Suppressor macrophage (primary cell): ENCODE measurements at regions not wholly inside any gene's neighbourhood (a gene's known extent, or its start where the extent isn't known, plus 50 kb on each side); places are given as distances from the start of the nearest gene placed in this dataset.
"Not testable (repeated sequence)": the region's sequence is repeated elsewhere in the genome, so short reads cannot be mapped to it uniquely, and the experiment has no call there.

ENCODE experiments used
- DNase-seq, 4 experiments: peaks; one replicate each; pipeline ENCODE4 v3.0.0-alpha.2; 2020 to 2022

GRCh38 chr4:170398218-170398617 lies 308.5 kb upstream of the AADAT start:
- DNase-seq, result no peak

- no peak for DNase-seq
These were observed 306.0 kb upstream of the AADAT start for GRCh38 chr4:170395773-170396172.

GRCh38 chr4:170391066-170391740 lies 301.4 kb upstream of the AADAT start:
- no peak for DNase-seq

GRCh38 chr4:170389411-170389810 lies 299.7 kb upstream of the AADAT start:
- DNase-seq, result no peak

DNA sequence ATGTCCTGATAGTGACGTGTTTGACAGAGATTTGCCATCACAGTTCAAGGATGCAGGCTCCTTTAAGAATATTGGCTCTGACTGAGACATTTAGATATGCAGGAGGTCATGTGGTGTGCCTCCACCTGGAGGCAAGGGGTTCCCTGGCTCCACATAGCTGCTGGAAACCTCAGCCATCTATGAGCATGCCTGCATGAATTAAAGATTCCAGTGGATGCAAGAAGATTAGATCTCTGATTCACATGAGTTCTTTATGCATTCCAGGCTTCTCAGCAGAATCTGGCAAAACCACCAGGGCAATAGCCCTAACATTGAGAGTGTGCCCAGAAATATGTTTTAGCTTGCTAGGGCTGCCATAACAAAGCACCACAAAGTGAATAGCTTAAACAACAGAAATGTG lies 298.5 kb upstream of the AADAT start:
- no peak for DNase-seq

DNA sequence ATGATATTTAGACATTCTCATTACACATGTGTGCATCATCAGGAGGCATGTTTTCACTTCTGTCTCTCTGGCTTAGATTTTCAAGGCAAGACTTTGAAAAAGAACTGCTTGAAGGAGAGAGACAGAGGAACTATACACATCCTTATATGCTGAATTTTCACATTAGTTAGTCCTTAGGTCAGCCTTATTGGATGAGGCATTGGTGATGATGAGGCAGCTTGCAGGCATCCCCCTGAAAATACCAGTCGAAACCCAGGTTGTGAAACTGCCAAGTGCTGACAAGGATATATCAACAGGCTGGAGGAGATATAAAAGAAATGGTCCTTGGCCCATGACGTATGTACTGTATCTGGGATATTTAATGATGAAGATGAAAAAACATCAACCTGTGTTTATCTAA lies 297.2 kb upstream of the AADAT start:
- DNase-seq, result no peak

DNA sequence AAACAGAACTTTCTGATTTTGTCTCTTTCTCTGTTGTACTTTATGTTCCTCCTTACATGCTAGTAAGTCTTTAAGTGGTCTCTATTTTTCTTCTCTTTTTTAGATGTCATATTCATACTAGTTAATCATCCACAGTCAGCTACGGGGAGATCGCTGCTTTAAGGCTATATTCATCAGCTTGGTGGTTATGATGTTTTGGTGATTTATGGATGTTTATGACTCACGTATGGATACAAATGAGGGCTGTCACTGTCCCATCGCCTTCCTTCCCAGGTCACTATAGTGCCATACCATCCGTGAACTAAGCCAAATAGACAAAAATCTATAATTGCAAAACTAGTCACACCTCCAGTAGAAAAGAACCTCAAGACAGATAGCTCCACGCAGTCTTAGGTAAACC lies 296.8 kb upstream of the AADAT start:
- no peak for DNase-seq

GRCh38 chr4:170374770-170375169 lies 285.0 kb upstream of the AADAT start:
- peak in 3 of 4 experiments; percentile 19 to 32 (median 25) for DNase-seq

DNA sequence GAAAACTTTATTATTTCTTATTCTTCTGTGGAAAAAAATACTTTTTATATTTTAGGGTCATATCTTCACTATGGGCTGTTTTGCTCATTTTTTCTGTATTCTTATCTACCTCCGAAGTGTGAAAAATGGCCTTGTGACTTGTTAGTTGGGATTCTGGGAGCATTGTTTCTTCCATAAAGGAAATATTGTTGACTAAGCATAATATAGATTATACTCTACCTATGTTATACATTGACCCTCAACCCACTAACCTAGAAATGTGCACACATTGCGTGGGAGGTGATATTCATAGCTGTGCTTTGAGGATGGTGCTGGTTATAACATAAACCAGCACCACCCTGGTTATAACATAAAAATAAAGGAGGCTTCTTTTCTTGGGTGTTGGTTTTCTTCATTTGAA lies 259.2 kb upstream of the AADAT start:
- no peak for DNase-seq

- DNase-seq, result not testable (repeated sequence)
These were observed 257.4 kb upstream of the AADAT start for GRCh38 chr4:170347191-170347590.

- DNase-seq, result no peak
These were observed 249.8 kb upstream of the AADAT start for GRCh38 chr4:170339522-170339921.

DNA sequence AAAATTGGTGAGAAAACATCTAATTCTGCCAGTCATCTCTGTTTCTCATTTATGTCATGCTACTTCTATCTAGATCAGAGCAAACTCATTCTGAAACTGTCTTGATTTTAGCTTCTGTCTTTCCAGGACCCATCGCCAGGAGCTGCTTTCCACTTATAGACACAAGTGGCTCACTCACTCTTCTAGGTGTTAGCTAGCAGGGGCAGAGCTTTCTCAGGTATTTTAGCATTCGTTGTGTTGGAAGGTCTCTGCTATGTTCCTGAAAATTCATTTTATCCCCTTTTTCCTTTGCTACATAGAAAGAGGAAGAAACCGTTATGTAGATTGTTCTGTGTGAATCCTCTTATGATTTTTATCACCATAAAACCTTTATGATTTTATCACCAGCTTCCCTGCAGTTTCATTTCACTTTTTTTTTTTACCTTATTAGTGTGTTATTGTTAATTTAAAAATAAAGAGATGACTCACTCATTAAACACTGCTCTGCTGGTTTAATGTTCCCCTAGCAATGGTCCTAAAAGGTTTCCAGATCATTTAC lies 246.6 kb upstream of the AADAT start:
- no peak for DNase-seq

GRCh38 chr4:170325599-170325998 lies 235.8 kb upstream of the AADAT start:
- no peak for DNase-seq

DNA sequence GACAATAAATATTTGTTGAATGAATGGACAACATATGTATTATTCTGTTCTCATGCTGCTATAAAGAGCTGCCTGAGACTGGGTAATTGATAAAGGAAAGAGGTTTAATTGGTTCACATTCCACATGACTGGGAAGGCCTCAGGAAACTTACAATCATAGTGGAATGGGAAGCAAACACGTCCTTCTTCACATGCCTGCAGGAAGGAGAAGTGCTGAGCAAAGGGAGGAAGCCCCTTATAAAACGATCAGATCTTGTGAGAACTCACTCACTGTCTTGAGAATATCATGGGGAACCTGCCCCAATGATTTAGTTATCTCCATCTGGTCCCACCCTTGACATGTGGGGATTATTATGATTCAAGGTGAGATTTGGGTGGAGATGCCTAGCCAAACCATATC lies 233.9 kb upstream of the AADAT start:
- no peak for DNase-seq

- no peak for DNase-seq
These were observed 217.4 kb upstream of the AADAT start for GRCh38 chr4:170307182-170307581.

GRCh38 chr4:170306208-170306607 lies 216.5 kb upstream of the AADAT start:
- DNase-seq, result no peak

- no peak for DNase-seq
These were observed 215.9 kb upstream of the AADAT start for GRCh38 chr4:170305627-170306026.

GRCh38 chr4:170281027-170281426 lies 191.3 kb upstream of the AADAT start:
- no peak for DNase-seq

DNA sequence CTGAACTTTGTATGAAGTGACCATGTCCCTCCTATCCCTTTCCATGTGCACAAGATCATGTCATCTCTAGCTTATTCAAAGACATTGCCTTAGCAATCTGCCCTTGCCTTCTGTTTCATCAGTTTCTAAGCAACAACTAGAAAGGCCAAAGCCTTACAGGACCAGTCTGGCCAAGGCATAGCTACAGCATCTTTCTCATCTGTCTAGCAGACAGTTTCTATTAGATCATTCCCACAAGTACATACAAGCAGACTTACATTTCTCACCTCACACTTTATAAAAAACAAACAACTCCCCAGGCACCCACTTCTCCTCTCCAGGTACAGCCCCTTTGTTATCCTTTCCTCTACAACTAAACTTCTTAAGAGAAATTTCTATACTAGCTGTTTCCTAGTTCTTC lies 188.7 kb upstream of the AADAT start:
- DNase-seq, result no peak

DNA sequence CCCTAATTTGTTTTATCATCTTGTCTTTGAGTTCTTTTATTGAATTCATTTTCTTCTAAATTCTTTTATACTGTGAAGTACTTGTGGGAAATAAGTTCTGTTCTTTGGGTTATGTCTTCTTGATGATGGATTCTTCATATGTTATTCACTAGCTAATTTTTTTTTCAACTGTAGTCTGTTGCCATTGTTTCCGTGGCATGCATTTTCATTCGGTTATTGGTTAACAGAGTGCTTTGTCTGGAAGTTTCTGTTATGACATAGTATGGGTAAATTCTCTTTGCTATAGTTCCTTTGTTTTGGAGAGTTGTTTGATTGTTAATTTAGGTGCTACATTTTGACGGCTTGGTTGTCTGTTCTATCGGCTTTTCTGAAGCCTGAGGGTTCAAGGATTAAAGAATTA lies 184.9 kb upstream of the AADAT start:
- DNase-seq, result no peak

GRCh38 chr4:170272959-170273358 lies 183.2 kb upstream of the AADAT start:
- DNase-seq, result no peak

DNA sequence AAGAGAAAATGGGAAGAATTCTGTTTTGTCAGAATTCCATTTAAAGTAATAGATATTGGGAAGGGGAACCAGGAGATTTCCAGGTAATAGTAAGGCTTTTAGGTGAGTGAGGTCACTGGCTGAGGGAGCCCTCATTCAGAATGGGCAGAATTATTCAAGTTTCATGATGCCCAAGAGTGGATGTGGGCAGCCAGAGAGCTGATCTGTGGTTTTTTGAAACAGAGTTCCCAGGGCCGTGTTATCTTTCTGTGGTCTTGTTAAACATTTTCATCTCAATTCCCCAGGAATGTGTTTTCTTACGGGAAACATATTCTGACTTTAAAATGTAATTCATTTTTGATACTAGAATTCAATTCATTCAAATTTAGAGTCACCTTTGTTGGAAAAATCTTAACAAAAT lies 182.0 kb upstream of the AADAT start:
- no peak for DNase-seq

- no peak for DNase-seq
These were observed 180.9 kb upstream of the AADAT start for GRCh38 chr4:170270628-170271027.

- no peak for DNase-seq
These were observed 180.2 kb upstream of the AADAT start for GRCh38 chr4:170269950-170270349.

DNA sequence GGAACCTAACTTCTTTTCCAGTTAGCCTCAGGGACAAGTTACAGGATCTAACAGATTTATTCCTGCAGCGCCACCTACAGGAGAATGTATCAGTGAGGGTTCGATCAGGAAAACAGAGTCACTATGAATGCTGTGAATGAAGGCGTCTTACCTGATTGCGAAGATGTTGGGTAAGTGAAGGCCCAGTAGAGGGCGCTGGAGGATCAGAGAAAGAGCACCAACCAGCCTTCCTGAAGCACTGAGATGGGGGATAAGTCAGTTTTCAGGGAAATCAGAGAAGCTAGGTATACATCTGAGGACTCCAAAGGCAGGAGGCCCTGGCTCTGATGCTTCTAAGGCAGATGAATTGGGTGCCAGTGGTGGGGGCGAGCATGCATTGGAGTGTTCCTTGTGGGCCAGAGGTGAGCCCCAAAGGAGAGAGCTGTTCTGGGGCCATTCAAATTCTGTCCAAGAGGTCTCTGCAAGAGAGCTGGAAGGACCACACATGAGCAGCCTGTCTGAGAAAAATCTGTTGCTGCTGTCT lies 169.9 kb upstream of the AADAT start:
- peak; percentile 69 to 76 (median 74) for DNase-seq
